ENCODE measurements at regions not wholly inside any gene's neighbourhood (a gene's known extent, or its start where the extent isn't known, plus 50 kb on each side); places are given as distances from the start of the nearest gene placed in this dataset.

- no peak for TF ChIP-seq ZNF543 (CRISPR knock-in tag; IDR thresholded peaks at IDR 0.05)
- no peak for TF ChIP-seq HCFC1 (IDR thresholded peaks at IDR 0.05; ENCODE audit: low read depth, low read length)
- no peak for TF ChIP-seq NR2F1 (CRISPR knock-in tag; IDR thresholded peaks at IDR 0.05)
- no peak for TF ChIP-seq ZNF530 (CRISPR knock-in tag; IDR thresholded peaks at IDR 0.05; ENCODE audit: low read depth)
- TF ChIP-seq TRIM24 (CRISPR knock-in tag; IDR thresholded peaks at IDR 0.05) = no peak
- TF ChIP-seq CBX5 (CRISPR knock-in tag; IDR thresholded peaks at IDR 0.05; ENCODE audit: borderline replicate concordance) = no peak
- TF ChIP-seq KDM1A (CRISPR knock-in tag; IDR thresholded peaks at IDR 0.05) = no peak
- TF ChIP-seq RAD21 (CRISPR knock-in tag; IDR thresholded peaks at IDR 0.05) = no peak
- TF ChIP-seq PHF8 (CRISPR knock-in tag; IDR thresholded peaks at IDR 0.05) = no peak
- no peak for TF ChIP-seq CHD2 (IDR thresholded peaks at IDR 0.05; ENCODE audit: low read depth, low read length)
- TF ChIP-seq CBX1 (IDR thresholded peaks at IDR 0.05; ENCODE audit: low read depth) = no peak
These were observed 89.7 kb upstream of the SLC30A5 start for GRCh38 chr5:69004127-69004526.

Measured in HepG2 (cell line).